ENCODE measurements at regions not wholly inside any gene's neighbourhood (a gene's known extent, or its start where the extent isn't known, plus 50 kb on each side); places are given as distances from the start of the nearest gene placed in this dataset.

DNA sequence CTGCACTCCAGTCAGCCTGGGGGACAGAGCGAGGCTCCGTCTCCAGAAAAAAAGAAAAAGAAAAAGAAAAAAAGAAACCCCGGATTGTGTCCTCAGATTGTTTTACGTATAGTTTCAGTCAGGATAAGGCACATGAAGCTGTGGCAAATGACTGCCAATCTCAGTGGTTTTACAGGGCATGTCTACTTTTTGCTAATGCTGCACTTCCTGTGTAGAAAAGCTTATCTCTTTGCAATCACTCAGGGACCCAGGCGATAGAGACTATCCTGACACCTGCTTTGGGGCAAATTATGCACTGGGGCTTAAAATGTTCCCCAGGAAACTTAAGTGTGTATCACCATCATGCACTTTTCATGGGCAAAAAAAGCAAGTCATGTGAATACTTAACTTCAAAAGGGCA, 103.7 kb upstream of the MEIS1 start:
- TF ChIP-seq ZNF263 (CRISPR knock-in tag; IDR thresholded peaks at IDR 0.05; ENCODE audit: low read depth) (no peak), SMAD3 (CRISPR knock-in tag; IDR thresholded peaks at IDR 0.05; ENCODE audit: borderline replicate concordance) (no peak), RELA (CRISPR knock-in tag; IDR thresholded peaks at IDR 0.05; ENCODE audit: borderline replicate concordance) (no peak), SP1 (CRISPR knock-in tag; conservative IDR thresholded peaks at IDR 0.05) (no peak), AFF4 (CRISPR knock-in tag; IDR thresholded peaks at IDR 0.05; ENCODE audit: borderline replicate concordance) (no peak), TEAD4 (CRISPR knock-in tag; IDR thresholded peaks at IDR 0.05) (no peak), ZNF219 (CRISPR knock-in tag; IDR thresholded peaks at IDR 0.05; ENCODE audit: borderline replicate concordance) (no peak), ZNF425 (CRISPR knock-in tag; conservative IDR thresholded peaks at IDR 0.05) (no peak), ZBTB43 (CRISPR knock-in tag; IDR thresholded peaks at IDR 0.05) (no peak), MLX (CRISPR knock-in tag; IDR thresholded peaks at IDR 0.05) (no peak), ZNF416 (CRISPR knock-in tag; IDR thresholded peaks at IDR 0.05) (no peak), NR3C1 (CRISPR knock-in tag; conservative IDR thresholded peaks at IDR 0.05; ENCODE audit: low read depth) (no peak), JUN (CRISPR knock-in tag; IDR thresholded peaks at IDR 0.05) (no peak), ZNF121 (CRISPR knock-in tag; IDR thresholded peaks at IDR 0.05) (no peak), MXD4 (CRISPR knock-in tag; IDR thresholded peaks at IDR 0.05; ENCODE audit: borderline replicate concordance) (no peak)
- TF ChIP-seq, protein P1, sequence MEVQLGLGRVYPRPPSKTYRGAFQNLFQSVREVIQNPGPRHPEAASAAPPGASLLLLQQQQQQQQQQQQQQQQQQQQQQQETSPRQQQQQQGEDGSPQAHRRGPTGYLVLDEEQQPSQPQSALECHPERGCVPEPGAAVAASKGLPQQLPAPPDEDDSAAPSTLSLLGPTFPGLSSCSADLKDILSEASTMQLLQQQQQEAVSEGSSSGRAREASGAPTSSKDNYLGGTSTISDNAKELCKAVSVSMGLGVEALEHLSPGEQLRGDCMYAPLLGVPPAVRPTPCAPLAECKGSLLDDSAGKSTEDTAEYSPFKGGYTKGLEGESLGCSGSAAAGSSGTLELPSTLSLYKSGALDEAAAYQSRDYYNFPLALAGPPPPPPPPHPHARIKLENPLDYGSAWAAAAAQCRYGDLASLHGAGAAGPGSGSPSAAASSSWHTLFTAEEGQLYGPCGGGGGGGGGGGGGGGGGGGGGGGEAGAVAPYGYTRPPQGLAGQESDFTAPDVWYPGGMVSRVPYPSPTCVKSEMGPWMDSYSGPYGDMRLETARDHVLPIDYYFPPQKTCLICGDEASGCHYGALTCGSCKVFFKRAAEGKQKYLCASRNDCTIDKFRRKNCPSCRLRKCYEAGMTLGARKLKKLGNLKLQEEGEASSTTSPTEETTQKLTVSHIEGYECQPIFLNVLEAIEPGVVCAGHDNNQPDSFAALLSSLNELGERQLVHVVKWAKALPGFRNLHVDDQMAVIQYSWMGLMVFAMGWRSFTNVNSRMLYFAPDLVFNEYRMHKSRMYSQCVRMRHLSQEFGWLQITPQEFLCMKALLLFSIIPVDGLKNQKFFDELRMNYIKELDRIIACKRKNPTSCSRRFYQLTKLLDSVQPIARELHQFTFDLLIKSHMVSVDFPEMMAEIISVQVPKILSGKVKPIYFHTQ (CRISPR knock-in tag; IDR thresholded peaks at IDR 0.05), result no peak
- TF ChIP-seq, protein P2, sequence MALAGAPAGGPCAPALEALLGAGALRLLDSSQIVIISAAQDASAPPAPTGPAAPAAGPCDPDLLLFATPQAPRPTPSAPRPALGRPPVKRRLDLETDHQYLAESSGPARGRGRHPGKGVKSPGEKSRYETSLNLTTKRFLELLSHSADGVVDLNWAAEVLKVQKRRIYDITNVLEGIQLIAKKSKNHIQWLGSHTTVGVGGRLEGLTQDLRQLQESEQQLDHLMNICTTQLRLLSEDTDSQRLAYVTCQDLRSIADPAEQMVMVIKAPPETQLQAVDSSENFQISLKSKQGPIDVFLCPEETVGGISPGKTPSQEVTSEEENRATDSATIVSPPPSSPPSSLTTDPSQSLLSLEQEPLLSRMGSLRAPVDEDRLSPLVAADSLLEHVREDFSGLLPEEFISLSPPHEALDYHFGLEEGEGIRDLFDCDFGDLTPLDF (CRISPR knock-in tag; IDR thresholded peaks at IDR 0.05), result no peak
- CTCF ChIA-PET, result no interaction called here
- Mint-ChIP-seq H3K36me3 (no peaks in the 10 kb centered on the region), H3K27me3 (ENCODE audit: low read depth) (no peaks in the 10 kb centered on the region), H3K4me3 (no peak overlapping the region), H3K9me3 (no peaks in the 10 kb centered on the region), H3K4me1 (peaks cover 37% of the 10 kb centered on the region), H3K27ac (no peak overlapping the region)
- ATAC-seq (no peak), DNase-seq (ENCODE audit: low spot score) (no peak)
- POLR2A ChIA-PET, result no interaction called here

Data from WTC11 (cell line).